ENCODE measurements at regions not wholly inside any gene's neighbourhood (a gene's known extent, or its start where the extent isn't known, plus 50 kb on each side); places are given as distances from the start of the nearest gene placed in this dataset.
"Not testable (repeated sequence)": the region's sequence is repeated elsewhere in the genome, so short reads cannot be mapped to it uniquely, and the experiment has no call there.

DNA sequence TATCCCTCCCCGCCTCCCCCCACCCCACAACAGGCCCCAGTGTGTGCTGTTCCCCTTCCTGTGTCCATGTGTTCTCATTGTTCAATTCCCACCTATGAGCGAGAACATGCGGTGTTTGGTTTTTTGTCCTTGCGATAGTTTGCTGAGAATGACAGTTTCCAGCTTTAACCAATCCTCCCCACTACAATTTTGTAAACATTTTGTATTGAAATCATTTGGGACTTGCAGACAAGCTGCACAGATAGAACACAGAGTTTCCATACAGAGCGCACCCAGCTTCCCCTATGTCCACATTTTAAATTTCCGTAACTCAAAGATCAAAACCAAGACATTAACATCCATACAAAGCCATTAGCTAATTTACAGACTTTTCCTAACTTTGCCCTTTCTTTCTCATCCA is 188.4 kb upstream of the WWC1 start:
- not testable (repeated sequence) for TF ChIP-seq ZFX (IDR thresholded peaks at IDR 0.05; ENCODE audit: borderline replicate concordance)
- TF ChIP-seq, protein P1, sequence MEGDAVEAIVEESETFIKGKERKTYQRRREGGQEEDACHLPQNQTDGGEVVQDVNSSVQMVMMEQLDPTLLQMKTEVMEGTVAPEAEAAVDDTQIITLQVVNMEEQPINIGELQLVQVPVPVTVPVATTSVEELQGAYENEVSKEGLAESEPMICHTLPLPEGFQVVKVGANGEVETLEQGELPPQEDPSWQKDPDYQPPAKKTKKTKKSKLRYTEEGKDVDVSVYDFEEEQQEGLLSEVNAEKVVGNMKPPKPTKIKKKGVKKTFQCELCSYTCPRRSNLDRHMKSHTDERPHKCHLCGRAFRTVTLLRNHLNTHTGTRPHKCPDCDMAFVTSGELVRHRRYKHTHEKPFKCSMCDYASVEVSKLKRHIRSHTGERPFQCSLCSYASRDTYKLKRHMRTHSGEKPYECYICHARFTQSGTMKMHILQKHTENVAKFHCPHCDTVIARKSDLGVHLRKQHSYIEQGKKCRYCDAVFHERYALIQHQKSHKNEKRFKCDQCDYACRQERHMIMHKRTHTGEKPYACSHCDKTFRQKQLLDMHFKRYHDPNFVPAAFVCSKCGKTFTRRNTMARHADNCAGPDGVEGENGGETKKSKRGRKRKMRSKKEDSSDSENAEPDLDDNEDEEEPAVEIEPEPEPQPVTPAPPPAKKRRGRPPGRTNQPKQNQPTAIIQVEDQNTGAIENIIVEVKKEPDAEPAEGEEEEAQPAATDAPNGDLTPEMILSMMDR (IDR thresholded peaks at IDR 0.05) = not testable (repeated sequence)
